Mesendoderm (in vitro differentiated cells): ENCODE measurements at regions not wholly inside any gene's neighbourhood (a gene's known extent, or its start where the extent isn't known, plus 50 kb on each side); places are given as distances from the start of the nearest gene placed in this dataset.
A peak's percentile ranks its signal among the peaks of the same experiment; 100 is the strongest.

Source experiments
- DNase-seq: peaks from one replicate; pipeline ENCODE4 v3.0.0; 2013
- H2AK5ac ChIP-seq: 2 replicates; pipeline ENCODE4 v1.6.1; 2013; ENCODE audit warnings: low read length, inconsistent platforms
- H2BK120ac ChIP-seq: 2 replicates; pipeline ENCODE4 v1.6.1; 2013; ENCODE audit warnings: low read depth, mild to moderate bottlenecking, low read length, moderate library complexity, mixed read lengths
- H2BK15ac ChIP-seq: replicated peaks from 2 replicates; pipeline ENCODE4 v1.6.1; 2013; ENCODE audit warnings: low read depth, mild to moderate bottlenecking, moderate library complexity
- H2BK5ac ChIP-seq: 2 replicates; pipeline ENCODE4 v1.6.1; 2013; ENCODE audit warnings: low read length, inconsistent platforms
- H3K18ac ChIP-seq: 2 replicates; pipeline ENCODE4 v1.6.1; 2013; ENCODE audit warnings: mild to moderate bottlenecking, low read length, mixed read lengths
- H3K23ac ChIP-seq: one replicate; pipeline ENCODE4 v1.6.1; 2013; ENCODE audit warnings: low read length
- H3K27ac ChIP-seq: 2 replicates; pipeline ENCODE4 v1.5.1; 2013; ENCODE audit warnings: low read depth, mild to moderate bottlenecking, inconsistent platforms, low read length, moderate library complexity
- H3K27me3 ChIP-seq: 2 replicates; pipeline ENCODE4 v1.6.1; 2013; ENCODE audit warnings: low read length, control low read depth, mild to moderate bottlenecking, inconsistent platforms; ENCODE audit not compliant: insufficient read depth, poor library complexity
- H3K36me3 ChIP-seq: 2 replicates; pipeline ENCODE4 v1.6.1; 2013; ENCODE audit warnings: low read length, inconsistent platforms; ENCODE audit not compliant: control insufficient read depth, insufficient read depth
- H3K4ac ChIP-seq: one replicate; pipeline ENCODE4 v1.6.1; 2013; ENCODE audit warnings: low read depth, mild to moderate bottlenecking, low read length, moderate library complexity
- H3K4me1 ChIP-seq: 2 replicates; pipeline ENCODE4 v1.6.1; 2013; ENCODE audit warnings: low read depth, low read length, inconsistent platforms; ENCODE audit not compliant: control insufficient read depth
- H3K4me2 ChIP-seq: 2 replicates; pipeline ENCODE4 v1.6.1; 2013; ENCODE audit warnings: low read length
- H3K4me3 ChIP-seq: 2 replicates; pipeline ENCODE4 v1.5.1; 2013; ENCODE audit warnings: mild to moderate bottlenecking, low read length
- H3K56ac ChIP-seq: one replicate; pipeline ENCODE4 v1.6.1; 2013; ENCODE audit warnings: low read length
- H3K79me1 ChIP-seq: 2 replicates; pipeline ENCODE4 v1.6.1; 2013; ENCODE audit warnings: low read length, inconsistent platforms
- H3K79me2 ChIP-seq: 2 replicates; pipeline ENCODE4 v1.6.1; 2013; ENCODE audit warnings: mild to moderate bottlenecking, low read length; ENCODE audit not compliant: control insufficient read depth, insufficient read depth
- H3K9ac ChIP-seq: 2 replicates; pipeline ENCODE4 v1.6.1; 2013; ENCODE audit warnings: low read length, inconsistent platforms
- H4K5ac ChIP-seq: one replicate; pipeline ENCODE4 v1.6.1; 2013; ENCODE audit warnings: low read length
- H4K8ac ChIP-seq: one replicate; pipeline ENCODE4 v1.6.1; 2013; ENCODE audit warnings: low read depth, mild to moderate bottlenecking, control low read depth, low read length, moderate library complexity
- WGBS: extraction: QIAGEN DNeasy Blood & Tissue Kit; methylation state at CpG from one replicate; pipeline ENCODE4 v1.1.7; 2013; ENCODE audit warnings: low lambda C conversion rate, missing lambda C conversion rate; ENCODE audit not compliant: insufficient coverage; ENCODE audit errors: extremely low coverage; 5-methylcytosine and 5-hydroxymethylcytosine counted together

DNA sequence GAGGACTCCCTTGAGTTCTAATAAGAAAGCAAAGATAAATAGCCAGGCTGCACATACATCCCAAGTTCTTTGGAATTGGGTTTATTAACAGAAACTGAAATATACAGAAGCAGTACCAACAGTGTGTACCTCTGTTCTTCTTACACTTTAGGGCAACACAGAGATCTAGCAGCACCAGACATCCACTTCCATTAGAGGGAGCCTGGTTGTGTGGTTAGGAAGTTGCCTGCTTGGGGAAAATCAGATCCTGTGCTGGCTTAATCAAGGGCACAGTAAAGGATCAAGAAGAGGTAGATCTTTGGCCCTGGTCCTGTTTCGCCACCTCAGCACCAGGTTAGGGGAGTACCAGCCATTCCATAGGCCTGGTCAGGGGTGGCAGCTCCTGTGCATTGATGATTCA, 231.1 kb upstream of the ARHGAP24 start:
- Histone ChIP-seq H2AK5ac (no peak overlapping the region), H2BK5ac (no peak overlapping the region), H3K36me3 (no peaks in the 10 kb centered on the region), H2BK15ac (no peak overlapping the region), H3K23ac (no peak overlapping the region), H3K27me3 (no peaks in the 10 kb centered on the region), H3K4me3 (no peak overlapping the region), H3K79me2 (no peaks in the 10 kb centered on the region), H3K18ac (no peak overlapping the region), H3K9ac (no peak overlapping the region), H4K5ac (no peak overlapping the region), H3K4me2 (no peak overlapping the region), H3K79me1 (no peaks in the 10 kb centered on the region), H3K27ac (no peak overlapping the region), H3K56ac (no peak overlapping the region), H2BK120ac (no peak overlapping the region), H3K4me1 (no peaks in the 10 kb centered on the region), H3K4ac (no peak overlapping the region), H4K8ac (no peak overlapping the region)
- peak; percentile 54 for DNase-seq
- WGBS: no CpG with 5 or more reads among the region's 1 CpG

- DNase-seq: no peak
- Histone ChIP-seq H3K4me2 (no peak overlapping the region), H2AK5ac (no peak overlapping the region), H3K27me3 (no peaks in the 10 kb centered on the region), H4K5ac (no peak overlapping the region), H3K4me3 (no peak overlapping the region), H3K9ac (no peak overlapping the region), H2BK120ac (no peak overlapping the region), H2BK15ac (no peak overlapping the region), H2BK5ac (no peak overlapping the region), H3K23ac (no peak overlapping the region), H3K4ac (no peak overlapping the region), H3K79me2 (no peaks in the 10 kb centered on the region), H3K18ac (no peak overlapping the region), H4K8ac (no peak overlapping the region), H3K56ac (no peak overlapping the region), H3K36me3 (no peaks in the 10 kb centered on the region), H3K4me1 (no peaks in the 10 kb centered on the region), H3K27ac (no peak overlapping the region), H3K79me1 (no peaks in the 10 kb centered on the region)
- no CpG with 5 or more reads among the region's 1 CpG for WGBS
Observed at GRCh38 chr4:85244638-85245037, 230.3 kb upstream of the ARHGAP24 start.

DNA sequence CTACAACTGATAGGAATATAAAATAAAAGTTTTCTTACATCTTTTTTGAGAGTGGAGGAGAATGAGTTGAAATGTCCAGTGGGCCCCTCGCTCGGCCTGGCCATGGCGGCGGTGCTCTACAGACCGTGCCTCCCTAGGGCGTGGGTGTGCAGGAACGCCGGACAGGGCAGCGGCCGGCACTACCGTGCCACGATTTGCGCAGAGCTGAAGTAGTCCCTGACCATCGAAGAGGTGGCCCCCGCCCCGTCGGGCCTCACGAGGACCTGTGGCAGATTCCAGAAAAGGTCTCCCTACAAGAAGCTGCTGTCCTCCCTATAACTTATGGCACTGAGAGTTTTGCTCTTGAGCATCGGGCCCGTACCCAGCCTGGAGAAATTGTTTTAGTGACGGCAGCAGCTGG, 228.9 kb upstream of the ARHGAP24 start:
- H3K4me3 ChIP-seq: no peak overlapping the region
- H3K4me1 ChIP-seq: no peaks in the 10 kb centered on the region
- no peak overlapping the region for H3K4me2 ChIP-seq
- no peak overlapping the region for H2BK15ac ChIP-seq
- no peak overlapping the region for H2BK120ac ChIP-seq
- no peak overlapping the region for H3K23ac ChIP-seq
- H3K56ac ChIP-seq: no peak overlapping the region
- no peak overlapping the region for H4K5ac ChIP-seq
- no peak for DNase-seq
- H3K79me1 ChIP-seq: no peaks in the 10 kb centered on the region
- no CpG with 5 or more reads among the region's 21 CpGs for WGBS
- no peaks in the 10 kb centered on the region for H3K27me3 ChIP-seq
- no peak overlapping the region for H4K8ac ChIP-seq
- H3K4ac ChIP-seq: no peak overlapping the region
- H3K18ac ChIP-seq: no peak overlapping the region
- H3K36me3 ChIP-seq: no peaks in the 10 kb centered on the region
- H2AK5ac ChIP-seq: no peak overlapping the region
- H3K79me2 ChIP-seq: no peaks in the 10 kb centered on the region
- no peak overlapping the region for H2BK5ac ChIP-seq
- H3K9ac ChIP-seq: no peak overlapping the region
- no peak overlapping the region for H3K27ac ChIP-seq

DNA sequence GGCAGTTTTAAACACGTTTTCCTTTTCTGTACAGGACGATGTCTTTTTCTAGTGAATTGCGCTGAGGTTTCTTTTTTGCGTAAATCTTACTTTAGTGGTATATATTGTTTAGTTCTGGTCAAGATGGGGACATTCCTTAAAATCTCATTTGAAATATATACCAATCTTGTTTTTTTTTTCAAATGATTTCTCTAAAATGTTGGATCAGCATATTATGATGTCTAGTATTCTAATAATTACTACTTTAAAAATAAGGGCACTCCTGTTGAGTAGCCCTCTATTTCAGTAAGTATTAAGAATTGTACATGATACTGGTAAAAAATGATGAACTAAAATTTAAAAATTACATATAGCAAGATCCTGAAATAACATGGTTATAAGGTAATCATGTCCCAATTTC, 224.1 kb upstream of the ARHGAP24 start:
- no peak overlapping the region for H3K9ac ChIP-seq
- no peak overlapping the region for H3K27ac ChIP-seq
- no peak overlapping the region for H4K8ac ChIP-seq
- H3K36me3 ChIP-seq: no peaks in the 10 kb centered on the region
- no peak overlapping the region for H3K4me2 ChIP-seq
- H3K4me3 ChIP-seq: no peak overlapping the region
- no peak for DNase-seq
- no peaks in the 10 kb centered on the region for H3K79me2 ChIP-seq
- no peak overlapping the region for H3K4ac ChIP-seq
- no peaks in the 10 kb centered on the region for H3K79me1 ChIP-seq
- H3K23ac ChIP-seq: no peak overlapping the region
- WGBS: no CpG with 5 or more reads among the region's 4 CpGs
- H2BK120ac ChIP-seq: no peak overlapping the region
- no peaks in the 10 kb centered on the region for H3K27me3 ChIP-seq
- no peak overlapping the region for H2AK5ac ChIP-seq
- no peak overlapping the region for H3K56ac ChIP-seq
- no peak overlapping the region for H3K18ac ChIP-seq
- no peaks in the 10 kb centered on the region for H3K4me1 ChIP-seq
- H2BK15ac ChIP-seq: no peak overlapping the region
- H4K5ac ChIP-seq: no peak overlapping the region
- H2BK5ac ChIP-seq: no peak overlapping the region

- Histone ChIP-seq H2BK5ac (no peak overlapping the region), H3K79me1 (no peaks in the 10 kb centered on the region), H3K4ac (no peak overlapping the region), H4K5ac (no peak overlapping the region), H3K79me2 (no peaks in the 10 kb centered on the region), H3K4me1 (no peaks in the 10 kb centered on the region), H2AK5ac (no peak overlapping the region), H3K4me2 (no peak overlapping the region), H2BK120ac (no peak overlapping the region), H3K36me3 (no peaks in the 10 kb centered on the region), H4K8ac (no peak overlapping the region), H2BK15ac (no peak overlapping the region), H3K27ac (no peak overlapping the region), H3K56ac (no peak overlapping the region), H3K4me3 (no peak overlapping the region), H3K23ac (no peak overlapping the region), H3K27me3 (no peaks in the 10 kb centered on the region), H3K9ac (no peak overlapping the region), H3K18ac (no peak overlapping the region)
- DNase-seq: no peak
- WGBS: no CpG with 5 or more reads among the region's 1 CpG
Observed at GRCh38 chr4:85257817-85258370, 217.1 kb upstream of the ARHGAP24 start.

DNA sequence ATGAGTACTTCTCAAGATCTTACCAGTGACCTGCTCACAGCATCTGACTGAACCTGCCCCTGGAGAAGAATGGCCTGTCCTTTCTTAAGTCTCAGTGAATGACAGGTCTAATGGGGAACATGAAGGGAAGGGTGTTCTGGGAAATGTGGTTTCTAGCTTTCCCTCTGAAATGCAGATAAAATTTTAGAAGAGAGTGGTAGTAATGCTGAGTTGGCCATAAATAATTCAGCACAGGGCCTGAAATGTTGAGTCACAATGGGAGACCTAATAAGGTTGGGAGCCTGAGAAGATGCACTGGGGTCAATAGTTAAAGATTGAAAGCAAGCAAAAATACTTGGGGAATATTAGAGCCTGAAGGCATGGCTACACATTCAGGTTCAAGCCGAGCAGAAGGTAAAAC, 214.9 kb upstream of the ARHGAP24 start:
- no peaks in the 10 kb centered on the region for H3K79me1 ChIP-seq
- no peak overlapping the region for H4K8ac ChIP-seq
- no peaks in the 10 kb centered on the region for H3K79me2 ChIP-seq
- no CpG with 5 or more reads among the region's 1 CpG for WGBS
- H3K9ac ChIP-seq: no peak overlapping the region
- H2AK5ac ChIP-seq: no peak overlapping the region
- H3K4ac ChIP-seq: no peak overlapping the region
- no peak overlapping the region for H2BK120ac ChIP-seq
- no peaks in the 10 kb centered on the region for H3K27me3 ChIP-seq
- no peaks in the 10 kb centered on the region for H3K36me3 ChIP-seq
- H3K4me3 ChIP-seq: no peak overlapping the region
- H3K56ac ChIP-seq: no peak overlapping the region
- no peak for DNase-seq
- no peak overlapping the region for H3K4me2 ChIP-seq
- no peak overlapping the region for H4K5ac ChIP-seq
- no peaks in the 10 kb centered on the region for H3K4me1 ChIP-seq
- H2BK5ac ChIP-seq: no peak overlapping the region
- H3K23ac ChIP-seq: no peak overlapping the region
- no peak overlapping the region for H3K27ac ChIP-seq
- H2BK15ac ChIP-seq: no peak overlapping the region
- no peak overlapping the region for H3K18ac ChIP-seq
